Right lobe of liver (tissue), 4 donors: ENCODE measurements at regions not wholly inside any gene's neighbourhood (a gene's known extent, or its start where the extent isn't known, plus 50 kb on each side); places are given as distances from the start of the nearest gene placed in this dataset.

Experiments used
- POLR2A ChIP-seq: fragments of 450-650 bp; IDR thresholded peaks from one replicate; pipeline ENCODE4 v1.6.1; 2017; ENCODE audit warnings: antibody characterized with exemption, mild to moderate bottlenecking
- TF ChIP-seq, protein P1 (sequence below), 4 donors: fragments of 200-600 bp in 3 of 4; fragments of 450-650 bp in 1 of 4; IDR thresholded peaks; one replicate each; pipeline versions ENCODE4 v1.5.1 to v1.8.0; 2016 to 2022; ENCODE audit warnings: antibody characterized with exemption in 4 of 4, mild to moderate bottlenecking in 2 of 4
- donor health status: DM: no; HTN: no; CAD: no.
- donor health status: DM: no; HTN: no; CAD: no.
- donor health status: DM: no; HTN: yes; CAD: no.

DNA sequence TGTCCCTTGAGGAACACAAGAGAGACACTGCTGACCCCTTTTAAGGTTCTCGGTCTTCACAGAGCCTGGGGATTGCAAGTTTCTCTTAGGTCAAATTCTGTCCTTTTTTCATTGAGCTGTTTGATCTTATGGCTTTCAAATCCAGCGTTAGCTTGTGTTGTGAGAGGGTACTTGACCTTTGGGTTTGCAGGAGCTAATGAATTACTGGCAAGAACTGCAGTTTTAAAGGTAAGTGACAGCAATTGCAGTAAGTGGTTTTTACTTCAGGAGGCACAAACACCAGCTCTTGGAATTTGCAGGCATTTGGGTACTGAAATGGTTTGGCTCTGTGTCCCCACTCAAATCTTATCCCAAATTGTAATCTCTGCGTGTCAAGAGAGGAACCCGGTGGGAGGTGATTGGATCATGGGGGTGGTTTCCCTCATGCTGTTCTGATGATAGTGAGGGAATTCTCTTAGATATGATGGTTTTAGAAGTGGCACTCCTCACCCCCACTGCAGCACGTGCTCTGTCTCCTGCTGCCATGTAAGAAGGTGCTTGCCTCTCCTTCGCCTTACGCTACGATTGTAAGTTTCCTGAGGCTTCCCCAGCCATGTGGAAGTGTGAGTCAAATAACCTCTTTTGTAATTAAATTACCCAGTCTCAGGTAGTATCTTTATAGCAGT lies 134.5 kb upstream of the LYPLAL1 start:
- TF ChIP-seq, protein P1, sequence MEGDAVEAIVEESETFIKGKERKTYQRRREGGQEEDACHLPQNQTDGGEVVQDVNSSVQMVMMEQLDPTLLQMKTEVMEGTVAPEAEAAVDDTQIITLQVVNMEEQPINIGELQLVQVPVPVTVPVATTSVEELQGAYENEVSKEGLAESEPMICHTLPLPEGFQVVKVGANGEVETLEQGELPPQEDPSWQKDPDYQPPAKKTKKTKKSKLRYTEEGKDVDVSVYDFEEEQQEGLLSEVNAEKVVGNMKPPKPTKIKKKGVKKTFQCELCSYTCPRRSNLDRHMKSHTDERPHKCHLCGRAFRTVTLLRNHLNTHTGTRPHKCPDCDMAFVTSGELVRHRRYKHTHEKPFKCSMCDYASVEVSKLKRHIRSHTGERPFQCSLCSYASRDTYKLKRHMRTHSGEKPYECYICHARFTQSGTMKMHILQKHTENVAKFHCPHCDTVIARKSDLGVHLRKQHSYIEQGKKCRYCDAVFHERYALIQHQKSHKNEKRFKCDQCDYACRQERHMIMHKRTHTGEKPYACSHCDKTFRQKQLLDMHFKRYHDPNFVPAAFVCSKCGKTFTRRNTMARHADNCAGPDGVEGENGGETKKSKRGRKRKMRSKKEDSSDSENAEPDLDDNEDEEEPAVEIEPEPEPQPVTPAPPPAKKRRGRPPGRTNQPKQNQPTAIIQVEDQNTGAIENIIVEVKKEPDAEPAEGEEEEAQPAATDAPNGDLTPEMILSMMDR (IDR thresholded peaks at IDR 0.05) = no peak
- TF ChIP-seq POLR2A = no peak
